Endothelial cell (in vitro differentiated cells): ENCODE measurements at regions not wholly inside any gene's neighbourhood (a gene's known extent, or its start where the extent isn't known, plus 50 kb on each side); places are given as distances from the start of the nearest gene placed in this dataset.

ENCODE experiments used
- DNase-seq: peaks from one replicate; pipeline ENCODE4 v3.0.0; 2021; ENCODE audit warnings: low spot score
- H3K27ac Mint-ChIP-seq: one replicate; pipeline ENCODE4 v1.8.0; 2021; ENCODE audit warnings: mixed read lengths, inconsistent platforms; ENCODE audit not compliant: unreplicated experiment
- H3K27me3 Mint-ChIP-seq: one replicate; pipeline ENCODE4 v1.8.0; 2021; ENCODE audit warnings: mild to moderate bottlenecking, moderate library complexity, mixed read lengths, inconsistent platforms; ENCODE audit not compliant: unreplicated experiment
- H3K36me3 Mint-ChIP-seq: one replicate; pipeline ENCODE4 v1.8.0; 2021; ENCODE audit warnings: mild to moderate bottlenecking, low read depth, mixed read lengths, inconsistent platforms; ENCODE audit not compliant: unreplicated experiment
- H3K4me1 Mint-ChIP-seq: one replicate; pipeline ENCODE4 v1.8.0; 2021; ENCODE audit warnings: mild to moderate bottlenecking, mixed read lengths, inconsistent platforms; ENCODE audit not compliant: unreplicated experiment
- H3K4me3 Mint-ChIP-seq: one replicate; pipeline ENCODE4 v1.8.0; 2021; ENCODE audit warnings: mild to moderate bottlenecking, mixed read lengths, inconsistent platforms; ENCODE audit not compliant: unreplicated experiment
- H3K9me3 Mint-ChIP-seq: one replicate; pipeline ENCODE4 v1.8.0; 2021; ENCODE audit warnings: mixed read lengths, inconsistent platforms; ENCODE audit not compliant: unreplicated experiment
- CTCF ChIP-seq: fragments of 200-600 bp; sonication (generic); IDR thresholded peaks from one replicate; pipeline ENCODE4 v1.5.0; 2021; ENCODE audit warnings: antibody characterized with exemption; ENCODE audit not compliant: unreplicated experiment

GRCh38 chr10:101297901-101298486 is 56.0 kb upstream of the BTRC start:
- H3K36me3 Mint-ChIP-seq, result no peaks in the 10 kb centered on the region
- H3K27ac Mint-ChIP-seq, result no peak overlapping the region
- H3K4me1 Mint-ChIP-seq, result peaks cover 9% of the 10 kb centered on the region
- peak; percentile 86 for DNase-seq
- H3K9me3 Mint-ChIP-seq, result no peaks in the 10 kb centered on the region
- peak; percentile 87 for TF ChIP-seq CTCF
- H3K27me3 Mint-ChIP-seq, result peaks cover 11% of the 10 kb centered on the region
- H3K4me3 Mint-ChIP-seq, result no peak overlapping the region

- Mint-ChIP-seq H3K27me3 (peaks cover 12% of the 10 kb centered on the region), H3K9me3 (no peaks in the 10 kb centered on the region), H3K4me1 (peaks cover 9% of the 10 kb centered on the region), H3K4me3 (no peak overlapping the region), H3K27ac (no peak overlapping the region), H3K36me3 (no peaks in the 10 kb centered on the region)
- DNase-seq, result no peak
- no peak for TF ChIP-seq CTCF
These were observed 54.8 kb upstream of the BTRC start for GRCh38 chr10:101299211-101299610.

GRCh38 chr10:101301111-101301731 is 52.7 kb upstream of the BTRC start:
- DNase-seq, result peak; percentile 69
- Mint-ChIP-seq H3K4me1 (peaks cover 9% of the 10 kb centered on the region), H3K27ac (no peak overlapping the region), H3K4me3 (no peak overlapping the region), H3K27me3 (peaks cover 14% of the 10 kb centered on the region), H3K9me3 (no peaks in the 10 kb centered on the region), H3K36me3 (no peaks in the 10 kb centered on the region)
- TF ChIP-seq CTCF, result peak; percentile 22

GRCh38 chr10:101303087-101303703 is 50.8 kb upstream of the BTRC start:
- Mint-ChIP-seq H3K27ac (no peak overlapping the region), H3K4me1 (no peaks in the 10 kb centered on the region), H3K36me3 (peaks cover 3% of the 10 kb centered on the region), H3K9me3 (no peaks in the 10 kb centered on the region), H3K27me3 (peaks cover 14% of the 10 kb centered on the region), H3K4me3 (no peak overlapping the region)
- DNase-seq, result no peak
- TF ChIP-seq CTCF, result no peak
